ENCODE measurements at regions not wholly inside any gene's neighbourhood (a gene's known extent, or its start where the extent isn't known, plus 50 kb on each side); places are given as distances from the start of the nearest gene placed in this dataset.

GRCh38 chr12:60324746-60325145 lies 728.9 kb downstream of the SLC16A7 start:
- no peaks in the 10 kb centered on the region for H3K27me3 Mint-ChIP-seq (ENCODE audit: low read depth, poor library complexity)
- H3K27ac Mint-ChIP-seq, result no peak overlapping the region
- no peaks in the 10 kb centered on the region for H3K9me3 Mint-ChIP-seq
- no peaks in the 10 kb centered on the region for H3K4me1 Mint-ChIP-seq
- no peak for DNase-seq
- H3K4me3 Mint-ChIP-seq, result no peak overlapping the region
- no peaks in the 10 kb centered on the region for H3K36me3 Mint-ChIP-seq (ENCODE audit: low read depth)
- no peak for TF ChIP-seq CTCF (IDR thresholded peaks at IDR 0.05)

- Mint-ChIP-seq H3K27me3 (ENCODE audit: low read depth, poor library complexity) (no peaks in the 10 kb centered on the region), H3K9me3 (no peaks in the 10 kb centered on the region), H3K36me3 (ENCODE audit: low read depth) (no peaks in the 10 kb centered on the region), H3K27ac (no peak overlapping the region), H3K4me3 (no peak overlapping the region), H3K4me1 (no peaks in the 10 kb centered on the region)
- no peak for TF ChIP-seq CTCF (IDR thresholded peaks at IDR 0.05)
- no peak for DNase-seq
These were observed 737.6 kb downstream of the SLC16A7 start for GRCh38 chr12:60333461-60333860.

- H3K27me3 Mint-ChIP-seq (ENCODE audit: low read depth, poor library complexity), result no peaks in the 10 kb centered on the region
- no peaks in the 10 kb centered on the region for H3K9me3 Mint-ChIP-seq
- H3K36me3 Mint-ChIP-seq (ENCODE audit: low read depth), result no peaks in the 10 kb centered on the region
- no peak overlapping the region for H3K27ac Mint-ChIP-seq
- no peaks in the 10 kb centered on the region for H3K4me1 Mint-ChIP-seq
- H3K4me3 Mint-ChIP-seq, result no peak overlapping the region
- DNase-seq, result no peak
- no peak for TF ChIP-seq CTCF (IDR thresholded peaks at IDR 0.05)
These were observed 739.9 kb downstream of the SLC16A7 start for GRCh38 chr12:60335745-60336144.

GRCh38 chr12:60337839-60338549 lies 742.2 kb downstream of the SLC16A7 start:
- H3K27me3 Mint-ChIP-seq (ENCODE audit: low read depth, poor library complexity), result no peaks in the 10 kb centered on the region
- no peaks in the 10 kb centered on the region for H3K36me3 Mint-ChIP-seq (ENCODE audit: low read depth)
- H3K27ac Mint-ChIP-seq, result no peak overlapping the region
- no peaks in the 10 kb centered on the region for H3K9me3 Mint-ChIP-seq
- no peaks in the 10 kb centered on the region for H3K4me1 Mint-ChIP-seq
- no peak for DNase-seq
- no peak for TF ChIP-seq CTCF (IDR thresholded peaks at IDR 0.05)
- H3K4me3 Mint-ChIP-seq, result no peak overlapping the region

GRCh38 chr12:60345442-60345841 lies 749.6 kb downstream of the SLC16A7 start:
- Mint-ChIP-seq H3K4me1 (no peaks in the 10 kb centered on the region), H3K4me3 (no peak overlapping the region), H3K27me3 (ENCODE audit: low read depth, poor library complexity) (no peaks in the 10 kb centered on the region), H3K36me3 (ENCODE audit: low read depth) (no peaks in the 10 kb centered on the region), H3K9me3 (no peaks in the 10 kb centered on the region), H3K27ac (no peak overlapping the region)
- TF ChIP-seq CTCF (IDR thresholded peaks at IDR 0.05), result no peak
- no peak for DNase-seq

Measured in nephron progenitor cell (in vitro differentiated cells).